KMS-11 (cell line): ENCODE measurements at regions not wholly inside any gene's neighbourhood (a gene's known extent, or its start where the extent isn't known, plus 50 kb on each side); places are given as distances from the start of the nearest gene placed in this dataset.

Source experiments
- H2AFZ ChIP-seq: fragments of 200-600 bp; sonication (generic); 2 replicates; pipeline ENCODE4 v1.6.1; 2016; ENCODE audit warnings: antibody characterized with exemption, mixed run types, low read depth
- H3K27ac ChIP-seq: fragments of 200-600 bp; sonication (generic); 2 replicates; pipeline ENCODE4 v1.6.1; 2016; ENCODE audit warnings: mild to moderate bottlenecking, mixed run types
- H3K27me3 ChIP-seq: fragments of 200-600 bp; sonication (generic); 2 replicates; pipeline ENCODE4 v1.6.1; 2017; ENCODE audit warnings: mild to moderate bottlenecking, low read depth, mixed run types, moderate library complexity; ENCODE audit not compliant: insufficient read depth
- H3K36me3 ChIP-seq: fragments of 200-600 bp; sonication (generic); 2 replicates; pipeline ENCODE4 v1.6.1; 2017; ENCODE audit warnings: mild to moderate bottlenecking, mixed run types; ENCODE audit not compliant: insufficient read depth
- H3K4me1 ChIP-seq: fragments of 200-600 bp; sonication (generic); 2 replicates; pipeline ENCODE4 v1.6.1; 2016; ENCODE audit warnings: mild to moderate bottlenecking, low read depth, mixed run types; ENCODE audit not compliant: poor library complexity, severe bottlenecking
- H3K4me2 ChIP-seq: fragments of 200-600 bp; sonication (generic); 2 replicates; pipeline ENCODE4 v1.7.0; 2016; ENCODE audit warnings: mild to moderate bottlenecking, mixed run types
- H3K4me3 ChIP-seq: fragments of 200-600 bp; sonication (generic); IDR thresholded peaks from 2 replicates; pipeline ENCODE4 v1.6.1; 2017; ENCODE audit warnings: low read depth, low read length, mixed read lengths; ENCODE audit not compliant: insufficient read depth
- H3K79me2 ChIP-seq: fragments of 200-600 bp; sonication (generic); 2 replicates; pipeline ENCODE4 v1.6.1; 2016; ENCODE audit warnings: low read depth, mixed run types; ENCODE audit not compliant: insufficient read depth
- H3K9ac ChIP-seq: fragments of 200-600 bp; sonication (generic); 2 replicates; pipeline ENCODE4 v1.6.1; 2016; ENCODE audit warnings: mild to moderate bottlenecking, mixed run types
- H4K20me1 ChIP-seq: fragments of 200-600 bp; sonication (generic); 2 replicates; pipeline ENCODE4 v1.6.1; 2016; ENCODE audit warnings: mild to moderate bottlenecking, mixed run types; ENCODE audit not compliant: insufficient read depth
- TF ChIP-seq, protein P1 (sequence below): fragments of 200-600 bp; sonication (generic); conservative IDR thresholded peaks from 2 replicates; pipeline ENCODE4 v1.6.1; 2017; ENCODE audit warnings: low read depth, mild to moderate bottlenecking, antibody characterized with exemption, low read length, moderate library complexity, mixed read lengths

DNA sequence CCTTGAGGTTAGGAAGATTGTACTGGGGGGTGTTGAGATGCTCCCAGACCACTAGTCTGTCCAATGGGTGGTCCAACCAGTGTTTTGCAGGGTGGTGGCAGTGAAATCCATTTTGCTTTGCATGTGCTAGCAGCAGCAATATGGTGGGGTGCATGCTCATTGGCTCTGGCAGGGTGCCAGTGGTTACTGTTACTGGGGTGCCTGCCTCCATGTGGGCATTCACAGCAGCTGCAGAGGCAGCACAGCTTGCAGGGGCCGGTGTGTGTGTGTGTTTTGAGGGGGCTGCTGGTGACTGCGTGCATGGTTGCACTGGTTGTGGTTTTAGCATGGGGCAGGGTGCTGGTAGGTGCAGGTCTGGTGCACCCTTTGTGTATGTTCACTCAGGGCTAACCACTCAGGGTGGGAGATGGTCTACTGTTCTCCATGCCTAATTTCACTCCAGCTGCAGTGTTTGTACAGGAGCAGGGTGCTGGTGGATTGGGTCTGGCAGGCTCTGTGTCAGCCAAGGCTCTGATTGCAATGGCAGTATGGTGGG lies 265.4 kb downstream of the NUP35 start:
- Histone ChIP-seq H2AFZ (no peak overlapping the region), H3K4me3 (no peak overlapping the region), H3K36me3 (no peaks in the 10 kb centered on the region), H3K79me2 (no peaks in the 10 kb centered on the region), H4K20me1 (no peaks in the 10 kb centered on the region), H3K4me2 (no peak overlapping the region), H3K9ac (no peak overlapping the region), H3K4me1 (no peaks in the 10 kb centered on the region), H3K27me3 (no peaks in the 10 kb centered on the region), H3K27ac (no peak overlapping the region)
- TF ChIP-seq, protein P1, sequence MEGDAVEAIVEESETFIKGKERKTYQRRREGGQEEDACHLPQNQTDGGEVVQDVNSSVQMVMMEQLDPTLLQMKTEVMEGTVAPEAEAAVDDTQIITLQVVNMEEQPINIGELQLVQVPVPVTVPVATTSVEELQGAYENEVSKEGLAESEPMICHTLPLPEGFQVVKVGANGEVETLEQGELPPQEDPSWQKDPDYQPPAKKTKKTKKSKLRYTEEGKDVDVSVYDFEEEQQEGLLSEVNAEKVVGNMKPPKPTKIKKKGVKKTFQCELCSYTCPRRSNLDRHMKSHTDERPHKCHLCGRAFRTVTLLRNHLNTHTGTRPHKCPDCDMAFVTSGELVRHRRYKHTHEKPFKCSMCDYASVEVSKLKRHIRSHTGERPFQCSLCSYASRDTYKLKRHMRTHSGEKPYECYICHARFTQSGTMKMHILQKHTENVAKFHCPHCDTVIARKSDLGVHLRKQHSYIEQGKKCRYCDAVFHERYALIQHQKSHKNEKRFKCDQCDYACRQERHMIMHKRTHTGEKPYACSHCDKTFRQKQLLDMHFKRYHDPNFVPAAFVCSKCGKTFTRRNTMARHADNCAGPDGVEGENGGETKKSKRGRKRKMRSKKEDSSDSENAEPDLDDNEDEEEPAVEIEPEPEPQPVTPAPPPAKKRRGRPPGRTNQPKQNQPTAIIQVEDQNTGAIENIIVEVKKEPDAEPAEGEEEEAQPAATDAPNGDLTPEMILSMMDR = no peak

DNA sequence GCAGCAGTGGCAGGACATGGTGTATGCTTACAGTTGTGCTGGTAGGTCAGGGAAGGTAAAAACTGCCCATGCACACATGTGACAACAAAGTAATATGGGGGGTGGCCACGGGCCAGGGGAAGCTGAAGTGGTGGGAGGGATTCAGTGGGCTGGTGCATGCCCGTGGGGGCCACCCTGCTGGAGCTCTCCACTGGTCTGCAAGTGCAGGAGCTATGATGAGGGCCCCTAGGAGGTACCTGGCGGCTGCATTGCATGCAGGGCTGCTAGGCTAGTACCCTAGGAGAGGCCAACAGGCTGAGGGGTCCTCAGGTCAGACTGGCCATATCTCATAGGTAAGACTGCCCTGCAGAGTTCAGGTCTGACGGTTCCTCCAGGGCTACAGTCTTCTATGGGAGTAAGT lies 265.9 kb downstream of the NUP35 start:
- Histone ChIP-seq H3K9ac (no peak overlapping the region), H3K4me1 (no peaks in the 10 kb centered on the region), H3K4me2 (no peak overlapping the region), H2AFZ (no peak overlapping the region), H3K4me3 (no peak overlapping the region), H4K20me1 (no peaks in the 10 kb centered on the region), H3K36me3 (no peaks in the 10 kb centered on the region), H3K27me3 (no peaks in the 10 kb centered on the region), H3K79me2 (no peaks in the 10 kb centered on the region), H3K27ac (no peak overlapping the region)
- TF ChIP-seq, protein P1 = no peak

DNA sequence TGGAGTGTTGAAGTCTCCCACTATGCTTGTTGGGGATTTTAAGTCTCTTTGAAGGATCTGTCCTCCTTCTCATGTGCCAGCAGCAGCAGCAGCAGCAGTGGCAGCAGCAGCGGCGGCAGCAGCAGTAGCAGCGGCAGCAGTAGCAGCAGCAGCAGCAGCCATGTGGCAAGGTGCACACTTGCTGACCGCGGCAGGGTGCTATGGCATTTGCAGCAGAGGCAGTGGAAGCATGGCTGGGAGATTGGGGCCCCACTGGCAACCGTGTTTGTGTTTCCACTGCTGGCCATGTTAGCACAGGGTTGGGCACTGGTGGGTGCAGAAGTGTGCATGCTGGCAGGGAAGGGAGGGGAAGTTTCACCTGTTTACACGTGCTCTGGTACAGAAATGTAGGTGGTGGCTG lies 280.1 kb downstream of the NUP35 start:
- no peaks in the 10 kb centered on the region for H3K4me1 ChIP-seq
- no peaks in the 10 kb centered on the region for H3K79me2 ChIP-seq
- no peaks in the 10 kb centered on the region for H4K20me1 ChIP-seq
- H3K4me2 ChIP-seq = no peak overlapping the region
- H3K4me3 ChIP-seq = no peak overlapping the region
- no peaks in the 10 kb centered on the region for H3K27me3 ChIP-seq
- H3K27ac ChIP-seq = no peak overlapping the region
- no peaks in the 10 kb centered on the region for H3K36me3 ChIP-seq
- TF ChIP-seq, protein P1 = no peak
- no peak overlapping the region for H2AFZ ChIP-seq
- no peak overlapping the region for H3K9ac ChIP-seq

DNA sequence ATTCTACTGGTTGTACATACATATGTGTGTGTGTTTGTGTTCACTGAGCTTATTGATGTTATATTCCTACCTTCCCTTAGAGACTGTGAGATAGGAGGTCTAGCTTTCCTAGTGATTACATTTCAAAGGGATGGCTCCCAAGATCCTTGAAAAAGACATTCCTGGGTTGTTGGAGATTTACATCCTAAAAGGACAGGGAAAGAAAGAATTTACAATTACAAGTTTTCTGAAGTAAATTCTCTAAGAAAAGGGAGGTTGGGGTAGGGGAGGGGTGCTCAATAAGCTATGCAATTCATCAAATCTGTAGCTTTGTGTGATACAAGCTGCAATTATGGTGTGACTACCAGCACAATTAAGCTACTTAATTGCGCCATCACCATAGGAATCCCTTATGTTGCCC lies 284.3 kb downstream of the NUP35 start:
- Histone ChIP-seq H3K79me2 (no peaks in the 10 kb centered on the region), H2AFZ (no peak overlapping the region), H3K27me3 (no peaks in the 10 kb centered on the region), H3K27ac (no peak overlapping the region), H3K36me3 (no peaks in the 10 kb centered on the region), H3K4me2 (no peak overlapping the region), H3K4me1 (no peaks in the 10 kb centered on the region), H3K4me3 (no peak overlapping the region), H3K9ac (no peak overlapping the region), H4K20me1 (no peaks in the 10 kb centered on the region)
- TF ChIP-seq, protein P1 = no peak
